ENCODE measurements at regions not wholly inside any gene's neighbourhood (a gene's known extent, or its start where the extent isn't known, plus 50 kb on each side); places are given as distances from the start of the nearest gene placed in this dataset.

DNA sequence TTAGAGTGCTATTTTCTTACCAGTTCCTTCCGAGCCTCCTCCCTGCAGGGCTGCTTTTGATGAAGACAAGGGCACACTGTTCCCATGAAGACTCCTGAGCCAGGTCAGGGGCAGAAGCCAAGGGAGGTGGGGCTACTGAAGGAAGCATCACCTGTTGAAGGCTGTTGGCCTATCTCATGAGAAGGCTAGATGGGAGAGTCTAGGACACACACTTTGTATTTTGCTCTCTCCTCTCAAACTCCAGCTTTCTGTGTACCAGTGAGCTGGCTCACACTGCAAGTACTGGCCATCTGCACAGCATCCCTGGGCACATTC is 683.2 kb upstream of the ID4 start:
- H3K9me3 ChIP-seq (replicated peaks; ENCODE audit: control insufficient read depth, insufficient read depth, low read length), result peaks cover 2% of the 10 kb centered on the region
- H2AFZ ChIP-seq (ENCODE audit: low read depth, low read length), result no peak overlapping the region
- no peak overlapping the region for H3K4me3 ChIP-seq (replicated peaks in 1 of 3; ENCODE audit: insufficient read depth in 1 of 3, low read depth in 1 of 3, low read length in 3 of 3)
- H4K20me1 ChIP-seq (replicated peaks; ENCODE audit: control insufficient read depth, extremely low read depth, insufficient read depth, low read length), result no peaks in the 10 kb centered on the region
- H3K36me3 ChIP-seq (ENCODE audit: control insufficient read depth in 2 of 2, extremely low read depth in 1 of 2, insufficient read depth in 2 of 2, low read length in 2 of 2), result no peaks in the 10 kb centered on the region
- ChIA-PET CTCF (no interaction called here), POLR2A (no interaction called here)
- TF ChIP-seq FOS (IDR thresholded peaks at IDR 0.05; ENCODE audit: borderline replicate concordance, insufficient read depth, low read length) (no peak), MYC (IDR thresholded peaks at IDR 0.05; ENCODE audit: low read depth, low read length) (no peak), JUN (IDR thresholded peaks at IDR 0.05; ENCODE audit: borderline replicate concordance, insufficient read depth, insufficient read length, low read depth) (no peak)
- TF ChIP-seq, protein P1, sequence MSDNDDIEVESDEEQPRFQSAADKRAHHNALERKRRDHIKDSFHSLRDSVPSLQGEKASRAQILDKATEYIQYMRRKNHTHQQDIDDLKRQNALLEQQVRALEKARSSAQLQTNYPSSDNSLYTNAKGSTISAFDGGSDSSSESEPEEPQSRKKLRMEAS (IDR thresholded peaks at IDR 0.05; ENCODE audit: insufficient read depth, insufficient read length), result no peak
- TF ChIP-seq, protein P2, sequence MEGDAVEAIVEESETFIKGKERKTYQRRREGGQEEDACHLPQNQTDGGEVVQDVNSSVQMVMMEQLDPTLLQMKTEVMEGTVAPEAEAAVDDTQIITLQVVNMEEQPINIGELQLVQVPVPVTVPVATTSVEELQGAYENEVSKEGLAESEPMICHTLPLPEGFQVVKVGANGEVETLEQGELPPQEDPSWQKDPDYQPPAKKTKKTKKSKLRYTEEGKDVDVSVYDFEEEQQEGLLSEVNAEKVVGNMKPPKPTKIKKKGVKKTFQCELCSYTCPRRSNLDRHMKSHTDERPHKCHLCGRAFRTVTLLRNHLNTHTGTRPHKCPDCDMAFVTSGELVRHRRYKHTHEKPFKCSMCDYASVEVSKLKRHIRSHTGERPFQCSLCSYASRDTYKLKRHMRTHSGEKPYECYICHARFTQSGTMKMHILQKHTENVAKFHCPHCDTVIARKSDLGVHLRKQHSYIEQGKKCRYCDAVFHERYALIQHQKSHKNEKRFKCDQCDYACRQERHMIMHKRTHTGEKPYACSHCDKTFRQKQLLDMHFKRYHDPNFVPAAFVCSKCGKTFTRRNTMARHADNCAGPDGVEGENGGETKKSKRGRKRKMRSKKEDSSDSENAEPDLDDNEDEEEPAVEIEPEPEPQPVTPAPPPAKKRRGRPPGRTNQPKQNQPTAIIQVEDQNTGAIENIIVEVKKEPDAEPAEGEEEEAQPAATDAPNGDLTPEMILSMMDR (IDR thresholded peaks at IDR 0.05; ENCODE audit: extremely low read depth in 1 of 2, insufficient read depth in 1 of 2, low read depth in 1 of 2, low read length in 2 of 2), result no peak
- dilution Hi-C loops (cut with MboI; ENCODE audit: extremely low pct_ligation_motif_present, low sequenced_read_pairs), result no loop called here
- no TSS peak for BruUV-seq (replicated peaks)
- H3K9me1 ChIP-seq (replicated peaks; ENCODE audit: control insufficient read depth, extremely low read depth, insufficient read depth, low read length), result no peaks in the 10 kb centered on the region
- no peaks in the 10 kb centered on the region for H3K27me3 ChIP-seq (ENCODE audit: control insufficient read depth in 2 of 2, insufficient read depth in 2 of 2, low read length in 2 of 2)
- DNase-seq (ENCODE audit: low read depth, low spot score) (no peak), FAIRE-seq (no peak)
- no peaks in the 10 kb centered on the region for H3K4me1 ChIP-seq (ENCODE audit: control insufficient read depth, extremely low read depth, insufficient read depth, low read length)
- intact Hi-C loops (cut with micrococcal nuclease), result no loop called here
- no peak overlapping the region for H3K27ac ChIP-seq (ENCODE audit: insufficient read depth, low read depth, low read length)
- H3K4me2 ChIP-seq (ENCODE audit: insufficient read depth, low read length), result no peak overlapping the region
- H3K79me2 ChIP-seq (ENCODE audit: control insufficient read depth, insufficient read depth, low read length), result no peaks in the 10 kb centered on the region
- H3K9ac ChIP-seq (replicated peaks; ENCODE audit: extremely low read depth, insufficient read depth, low read length), result no peak overlapping the region

DNA sequence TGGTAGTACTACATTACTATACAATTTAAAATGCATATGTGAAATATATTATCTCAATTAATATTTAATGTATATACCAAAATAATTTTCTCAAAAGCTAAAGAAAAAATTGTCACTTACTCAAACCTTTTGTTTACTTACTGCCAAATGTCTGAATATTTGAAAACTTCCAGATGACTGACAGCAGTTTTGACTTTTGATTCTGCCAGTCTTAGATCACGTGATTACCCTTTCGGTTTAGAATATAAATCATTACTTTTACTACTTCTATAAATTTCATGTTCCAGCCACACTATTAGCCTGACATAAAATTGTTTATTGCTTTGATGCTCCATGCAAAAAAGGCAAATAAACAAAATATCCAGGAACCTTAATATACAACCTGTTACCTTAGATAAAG is 680.7 kb upstream of the ID4 start:
- no peak for DNase-seq (ENCODE audit: low read depth, low spot score)
- H3K27ac ChIP-seq (ENCODE audit: insufficient read depth, low read depth, low read length), result no peak overlapping the region
- H4K20me1 ChIP-seq (replicated peaks; ENCODE audit: control insufficient read depth, extremely low read depth, insufficient read depth, low read length), result no peaks in the 10 kb centered on the region
- H3K4me1 ChIP-seq (ENCODE audit: control insufficient read depth, extremely low read depth, insufficient read depth, low read length), result no peaks in the 10 kb centered on the region
- H3K4me3 ChIP-seq (replicated peaks in 1 of 3; ENCODE audit: insufficient read depth in 1 of 3, low read depth in 1 of 3, low read length in 3 of 3), result no peak overlapping the region
- dilution Hi-C loops (cut with MboI; ENCODE audit: extremely low pct_ligation_motif_present, low sequenced_read_pairs), result no loop called here
- no TSS peak for BruUV-seq (replicated peaks)
- no peaks in the 10 kb centered on the region for H3K9me1 ChIP-seq (replicated peaks; ENCODE audit: control insufficient read depth, extremely low read depth, insufficient read depth, low read length)
- no peak overlapping the region for H3K9ac ChIP-seq (replicated peaks; ENCODE audit: extremely low read depth, insufficient read depth, low read length)
- POLR2A ChIA-PET, result no interaction called here
- no peak for FAIRE-seq
- H3K4me2 ChIP-seq (ENCODE audit: insufficient read depth, low read length), result no peak overlapping the region
- TF ChIP-seq FOS (IDR thresholded peaks at IDR 0.05; ENCODE audit: borderline replicate concordance, insufficient read depth, low read length) (no peak), POLR2AphosphoS5 (IDR thresholded peaks at IDR 0.05; ENCODE audit: insufficient read depth, low read depth, low read length) (no peak), POLR2A (IDR thresholded peaks at IDR 0.05; ENCODE audit: low read depth, low read length) (no peak), MYC (IDR thresholded peaks at IDR 0.05; ENCODE audit: low read depth, low read length) (no peak), EZH2 (IDR thresholded peaks at IDR 0.05; ENCODE audit: borderline replicate concordance, low read depth, low read length, severe bottlenecking) (no peak), GATA2 (IDR thresholded peaks at IDR 0.05; ENCODE audit: insufficient read depth, insufficient read length, low read depth, low read length) (no peak), JUN (IDR thresholded peaks at IDR 0.05; ENCODE audit: borderline replicate concordance, insufficient read depth, insufficient read length, low read depth) (no peak)
- TF ChIP-seq, protein P1 (IDR thresholded peaks at IDR 0.05; ENCODE audit: insufficient read depth, insufficient read length), result no peak
- TF ChIP-seq, protein P2 (IDR thresholded peaks at IDR 0.05; ENCODE audit: extremely low read depth in 1 of 2, insufficient read depth in 1 of 2, low read depth in 1 of 2, low read length in 2 of 2), result no peak
- intact Hi-C loops (cut with micrococcal nuclease), result no loop called here
- no peaks in the 10 kb centered on the region for H3K36me3 ChIP-seq (ENCODE audit: control insufficient read depth in 2 of 2, extremely low read depth in 1 of 2, insufficient read depth in 2 of 2, low read length in 2 of 2)
- CTCF ChIA-PET, result no interaction called here
- no peaks in the 10 kb centered on the region for H3K27me3 ChIP-seq (ENCODE audit: control insufficient read depth in 2 of 2, insufficient read depth in 2 of 2, low read length in 2 of 2)
- H3K79me2 ChIP-seq (ENCODE audit: control insufficient read depth, insufficient read depth, low read length), result no peaks in the 10 kb centered on the region
- H2AFZ ChIP-seq (ENCODE audit: low read depth, low read length), result no peak overlapping the region
- H3K9me3 ChIP-seq (replicated peaks; ENCODE audit: control insufficient read depth, insufficient read depth, low read length), result no peaks in the 10 kb centered on the region

Measured in endothelial cell of umbilical vein (primary cell).